ENCODE measurements at regions not wholly inside any gene's neighbourhood (a gene's known extent, or its start where the extent isn't known, plus 50 kb on each side); places are given as distances from the start of the nearest gene placed in this dataset.

GRCh38 chr11:113603277-113604059, 102.6 kb downstream of the TMPRSS5 start:
- H3K9me3 ChIP-seq (ENCODE audit: control insufficient read depth in 2 of 3, low read length in 3 of 3), result no peaks in the 10 kb centered on the region
- Mint-ChIP-seq H3K4me1 (no peaks in the 10 kb centered on the region), H3K9me3 (peaks cover 0 to 19% (median 4%) of the 10 kb centered on the region in 11 donors), H3K36me3 (peaks cover 0 to 5% (median 0%) of the 10 kb centered on the region in 5 donors), H3K27me3 (peaks cover 14 to 48% (median 34%) of the 10 kb centered on the region in 5 donors), H3K4me3 (no peak overlapping the region), H3K27ac (no peak overlapping the region)
- no peaks in the 10 kb centered on the region for H3K36me3 ChIP-seq (ENCODE audit: control insufficient read depth in 2 of 3, insufficient read depth in 3 of 3, low read length in 3 of 3)
- H3K27ac ChIP-seq (ENCODE audit: low read depth, low read length), result no peak overlapping the region
- H3K4me1 ChIP-seq (ENCODE audit: control insufficient read depth in 2 of 2, insufficient read depth in 2 of 2, low read length in 2 of 2), result no peaks in the 10 kb centered on the region
- DNase-seq (no peak), ATAC-seq (no peak)
- intact Hi-C loops (cut with micrococcal nuclease), result no loop called here
- POLR2A ChIA-PET, result no interaction called here
- no peak overlapping the region for H3K4me3 ChIP-seq (ENCODE audit: low read length)
- CTCF ChIA-PET, result no interaction called here
- peaks cover 2 to 7% of the 10 kb centered on the region in 2 donors for H3K27me3 ChIP-seq (ENCODE audit: control insufficient read depth in 2 of 2, insufficient read depth in 2 of 2, low read length in 2 of 2)

DNA sequence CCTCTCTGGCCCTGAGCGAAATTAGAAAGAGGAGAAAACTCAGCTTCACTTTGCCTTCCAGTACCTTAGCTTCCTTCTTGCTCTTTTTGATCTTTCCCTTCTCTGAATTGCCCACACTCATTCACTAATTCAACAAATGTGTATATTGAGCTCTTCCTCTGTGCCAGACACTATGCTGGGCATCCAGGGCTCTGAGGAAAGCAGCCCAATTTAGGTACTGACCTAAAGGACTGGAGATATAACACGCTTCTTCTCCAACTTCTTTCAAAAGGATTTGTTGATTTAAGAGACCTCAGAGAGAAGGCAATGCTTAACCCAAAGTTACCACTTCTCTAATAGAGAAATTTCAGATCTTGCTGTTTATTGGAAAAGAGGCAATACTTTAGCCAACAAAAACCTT, 103.6 kb downstream of the TMPRSS5 start:
- Mint-ChIP-seq H3K27ac (no peak overlapping the region), H3K9me3 (peaks cover 0 to 19% (median 4%) of the 10 kb centered on the region in 11 donors), H3K36me3 (peaks cover 0 to 5% (median 0%) of the 10 kb centered on the region in 5 donors), H3K4me3 (no peak overlapping the region), H3K27me3 (peaks cover 21 to 58% (median 42%) of the 10 kb centered on the region in 5 donors), H3K4me1 (no peaks in the 10 kb centered on the region)
- ChIA-PET CTCF (no interaction called here), POLR2A (no interaction called here)
- no peaks in the 10 kb centered on the region for H3K4me1 ChIP-seq (ENCODE audit: control insufficient read depth in 2 of 2, insufficient read depth in 2 of 2, low read length in 2 of 2)
- H3K27ac ChIP-seq (ENCODE audit: low read depth, low read length), result no peak overlapping the region
- no peak for DNase-seq
- no peak overlapping the region for H3K4me3 ChIP-seq (ENCODE audit: low read length)
- intact Hi-C loops (cut with micrococcal nuclease), result no loop called here
- H3K27me3 ChIP-seq (ENCODE audit: control insufficient read depth in 2 of 2, insufficient read depth in 2 of 2, low read length in 2 of 2), result peaks cover 2 to 7% of the 10 kb centered on the region in 2 donors
- ATAC-seq, result no peak
- no peaks in the 10 kb centered on the region for H3K9me3 ChIP-seq (ENCODE audit: control insufficient read depth in 2 of 3, low read length in 3 of 3)
- no peaks in the 10 kb centered on the region for H3K36me3 ChIP-seq (ENCODE audit: control insufficient read depth in 2 of 3, insufficient read depth in 3 of 3, low read length in 3 of 3)

DNA sequence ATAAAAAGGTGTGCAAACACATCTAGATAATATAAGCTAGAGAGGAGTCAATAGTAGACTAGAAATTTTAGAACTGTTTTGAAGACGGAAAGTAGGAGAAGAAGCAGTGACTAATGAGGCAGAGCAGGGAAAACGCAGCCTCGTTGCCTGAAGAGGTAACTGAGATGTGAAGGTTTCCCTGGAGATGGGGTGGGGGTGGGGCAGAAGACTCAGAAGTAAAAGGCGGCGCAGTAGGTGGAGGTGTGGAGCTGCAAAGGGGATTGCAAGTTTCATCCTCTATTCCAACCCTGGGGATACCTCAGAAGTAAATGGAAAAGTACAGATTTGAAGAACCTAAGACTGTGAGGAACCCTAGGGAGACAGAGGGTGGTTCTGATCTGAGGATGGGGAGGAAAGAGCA, 109.5 kb downstream of the TMPRSS5 start:
- ChIA-PET POLR2A (no interaction called here), CTCF (no interaction called here)
- H3K27me3 Mint-ChIP-seq, result peaks cover 39 to 77% (median 55%) of the 10 kb centered on the region in 5 donors
- intact Hi-C loops (cut with micrococcal nuclease), result no loop called here
- peaks cover 0 to 23% (median 5%) of the 10 kb centered on the region in 11 donors for H3K9me3 Mint-ChIP-seq
- no peak for ATAC-seq
- no peak overlapping the region for H3K27ac Mint-ChIP-seq
- peaks cover 0 to 3% (median 0%) of the 10 kb centered on the region in 5 donors for H3K36me3 Mint-ChIP-seq
- Histone ChIP-seq H3K27me3 (ENCODE audit: control insufficient read depth in 2 of 2, insufficient read depth in 2 of 2, low read length in 2 of 2) (peaks cover 2 to 7% of the 10 kb centered on the region in 2 donors), H3K36me3 (ENCODE audit: control insufficient read depth in 2 of 3, insufficient read depth in 3 of 3, low read length in 3 of 3) (no peaks in the 10 kb centered on the region), H3K4me3 (ENCODE audit: low read length) (no peak overlapping the region), H3K4me1 (ENCODE audit: control insufficient read depth in 2 of 2, insufficient read depth in 2 of 2, low read length in 2 of 2) (no peaks in the 10 kb centered on the region), H3K9me3 (ENCODE audit: control insufficient read depth in 2 of 3, low read length in 3 of 3) (no peaks in the 10 kb centered on the region), H3K27ac (ENCODE audit: low read depth, low read length) (no peak overlapping the region)
- no peak overlapping the region for H3K4me3 Mint-ChIP-seq
- peaks cover 0 to 12% (median 0%) of the 10 kb centered on the region in 7 donors for H3K4me1 Mint-ChIP-seq
- DNase-seq, result no peak

GRCh38 chr11:113595810-113596594, 110.1 kb downstream of the TMPRSS5 start:
- ATAC-seq (no peak), DNase-seq (no peak)
- no peak overlapping the region for H3K4me3 ChIP-seq (ENCODE audit: low read length)
- Mint-ChIP-seq H3K4me1 (peaks cover 0 to 15% (median 0%) of the 10 kb centered on the region in 7 donors), H3K9me3 (peaks cover 0 to 23% (median 5%) of the 10 kb centered on the region in 11 donors), H3K27ac (no peak overlapping the region), H3K36me3 (peaks cover 0 to 3% (median 0%) of the 10 kb centered on the region in 5 donors), H3K4me3 (no peak overlapping the region), H3K27me3 (peaks cover 37 to 74% (median 55%) of the 10 kb centered on the region in 5 donors)
- no peaks in the 10 kb centered on the region for H3K36me3 ChIP-seq (ENCODE audit: control insufficient read depth in 2 of 3, insufficient read depth in 3 of 3, low read length in 3 of 3)
- POLR2A ChIA-PET, result no interaction called here
- H3K27ac ChIP-seq (ENCODE audit: low read depth, low read length), result no peak overlapping the region
- H3K4me1 ChIP-seq (ENCODE audit: control insufficient read depth in 2 of 2, insufficient read depth in 2 of 2, low read length in 2 of 2), result no peaks in the 10 kb centered on the region
- CTCF ChIA-PET, result no interaction called here
- H3K9me3 ChIP-seq (ENCODE audit: control insufficient read depth in 2 of 3, low read length in 3 of 3), result no peaks in the 10 kb centered on the region
- H3K27me3 ChIP-seq (ENCODE audit: control insufficient read depth in 2 of 2, insufficient read depth in 2 of 2, low read length in 2 of 2), result peaks cover 2 to 7% of the 10 kb centered on the region in 2 donors
- intact Hi-C loops (cut with micrococcal nuclease), result no loop called here

- peaks cover 0 to 27% (median 0%) of the 10 kb centered on the region in 7 donors for H3K4me1 Mint-ChIP-seq
- H3K27me3 ChIP-seq (ENCODE audit: control insufficient read depth in 2 of 2, insufficient read depth in 2 of 2, low read length in 2 of 2), result no peaks in the 10 kb centered on the region
- no peak overlapping the region for H3K27ac ChIP-seq (ENCODE audit: low read depth, low read length)
- peaks cover 0 to 23% (median 5%) of the 10 kb centered on the region in 11 donors for H3K9me3 Mint-ChIP-seq
- H3K36me3 Mint-ChIP-seq, result peaks cover 0 to 3% (median 0%) of the 10 kb centered on the region in 5 donors
- H3K4me1 ChIP-seq (ENCODE audit: control insufficient read depth in 2 of 2, insufficient read depth in 2 of 2, low read length in 2 of 2), result no peaks in the 10 kb centered on the region
- H3K27me3 Mint-ChIP-seq, result peaks cover 27 to 71% (median 54%) of the 10 kb centered on the region in 5 donors
- ChIA-PET CTCF (no interaction called here), POLR2A (no interaction called here)
- no peak overlapping the region for H3K4me3 Mint-ChIP-seq
- no peak overlapping the region for H3K27ac Mint-ChIP-seq
- intact Hi-C loops (cut with micrococcal nuclease), result no loop called here
- H3K4me3 ChIP-seq (ENCODE audit: low read length), result no peak overlapping the region
- ATAC-seq (peak; percentile 27), DNase-seq (peak in 1 of 9 donors; percentile 40)
- H3K36me3 ChIP-seq (ENCODE audit: control insufficient read depth in 2 of 3, insufficient read depth in 3 of 3, low read length in 3 of 3), result no peaks in the 10 kb centered on the region
- H3K9me3 ChIP-seq (ENCODE audit: control insufficient read depth in 2 of 3, low read length in 3 of 3), result no peaks in the 10 kb centered on the region
Measured at GRCh38 chr11:113593698-113594308, 112.3 kb downstream of the TMPRSS5 start.

- Histone ChIP-seq H3K27me3 (ENCODE audit: control insufficient read depth in 2 of 2, insufficient read depth in 2 of 2, low read length in 2 of 2) (no peaks in the 10 kb centered on the region), H3K9me3 (ENCODE audit: control insufficient read depth in 2 of 3, low read length in 3 of 3) (no peaks in the 10 kb centered on the region), H3K36me3 (ENCODE audit: control insufficient read depth in 2 of 3, insufficient read depth in 3 of 3, low read length in 3 of 3) (no peaks in the 10 kb centered on the region), H3K27ac (ENCODE audit: low read depth, low read length) (no peak overlapping the region), H3K4me3 (ENCODE audit: low read length) (no peak overlapping the region), H3K4me1 (ENCODE audit: control insufficient read depth in 2 of 2, insufficient read depth in 2 of 2, low read length in 2 of 2) (no peaks in the 10 kb centered on the region)
- Mint-ChIP-seq H3K4me1 (peaks cover 0 to 48% (median 0%) of the 10 kb centered on the region in 7 donors), H3K27ac (no peak overlapping the region), H3K9me3 (peaks cover 0 to 10% (median 4%) of the 10 kb centered on the region in 11 donors), H3K36me3 (no peaks in the 10 kb centered on the region), H3K4me3 (no peak overlapping the region), H3K27me3 (peaks cover 8 to 45% (median 31%) of the 10 kb centered on the region in 5 donors)
- DNase-seq, result no peak
- intact Hi-C loops (cut with micrococcal nuclease), result no loop called here
- CTCF ChIA-PET, result no interaction called here
- POLR2A ChIA-PET, result no interaction called here
- no peak for ATAC-seq
Measured at GRCh38 chr11:113591117-113591516, 115.0 kb downstream of the TMPRSS5 start.

Data from naive thymus-derived CD4-positive, alpha-beta T cell (primary cell).